IMR-90 (cell line): ENCODE measurements at regions not wholly inside any gene's neighbourhood (a gene's known extent, or its start where the extent isn't known, plus 50 kb on each side); places are given as distances from the start of the nearest gene placed in this dataset.

Experiments
- ATAC-seq: fragments of 200-7000 bp; cut with Tn5 transposase; 2 replicates; pipeline ENCODE4 v1.9.1; 2020; ENCODE audit warnings: low read depth, mild to moderate bottlenecking, moderate library complexity
- BruUV-seq: library from RNA; stranded (reverse); fragments of 400-500 nt; replicated peaks from 2 replicates; lab custom pipeline; 2021; lab: Mats Ljungman, UMichigan
- CTCF ChIA-PET: fragments of 300-600 bp; formaldehyde crosslinking; extraction: SDS; loops from one replicate; lab custom pipeline; 2021; ENCODE audit warnings: antibody characterized with exemption; lab: Yijun Ruan, JAX
- POLR2A ChIA-PET: fragments of 300-600 bp; sonication (Branson Sonifier 250); formaldehyde crosslinking; loops from one replicate; lab custom pipeline; 2022; ENCODE audit warnings: antibody characterized with exemption; ENCODE audit not compliant: unreplicated experiment; lab: Charles Lee
- DNase-seq: peaks from one replicate; pipeline ENCODE4 v3.0.0; 2013
- H2AFZ ChIP-seq: replicated peaks from 2 replicates; pipeline ENCODE3; 2013; ENCODE audit warnings: low read length, mild to moderate bottlenecking; ENCODE audit not compliant: poor library complexity
- H2AK5ac ChIP-seq: 2 replicates; pipeline ENCODE4 v1.6.1; 2013; ENCODE audit warnings: low read depth, low read length, inconsistent platforms
- H2AK9ac ChIP-seq: replicated peaks from 2 replicates; pipeline ENCODE3; 2013; ENCODE audit warnings: mild to moderate bottlenecking, low read depth, low read length, moderate library complexity; ENCODE audit not compliant: poor library complexity
- H2BK120ac ChIP-seq: 2 replicates; pipeline ENCODE4 v1.6.1; 2013; ENCODE audit warnings: low read depth, low read length, inconsistent platforms
- H2BK15ac ChIP-seq: 3 replicates; pipeline ENCODE4 v1.6.1; 2013; ENCODE audit warnings: low read depth, low read length, inconsistent platforms
- H2BK20ac ChIP-seq: 2 replicates; pipeline ENCODE4 v1.6.1; 2013; ENCODE audit warnings: low read depth, mild to moderate bottlenecking, inconsistent platforms, low read length, moderate library complexity
- H2BK5ac ChIP-seq: 2 replicates; pipeline ENCODE4 v1.6.1; 2013; ENCODE audit warnings: mild to moderate bottlenecking, low read depth, low read length, inconsistent platforms; ENCODE audit not compliant: poor library complexity, severe bottlenecking
- H3K14ac ChIP-seq: replicated peaks from 2 replicates; pipeline ENCODE4 v1.6.1; 2013; ENCODE audit warnings: low read depth, low read length, inconsistent platforms
- H3K18ac ChIP-seq: 2 replicates; pipeline ENCODE4 v1.6.1; 2013; ENCODE audit warnings: low read depth, low read length, control low read depth
- H3K23ac ChIP-seq: 2 replicates; pipeline ENCODE4 v1.6.1; 2013; ENCODE audit warnings: low read depth, low read length, inconsistent platforms
- H3K27ac ChIP-seq: 2 replicates; pipeline ENCODE4 v1.5.1; 2013; ENCODE audit warnings: mild to moderate bottlenecking, control low read depth, low read length; ENCODE audit not compliant: insufficient read depth
- H3K27me3 ChIP-seq: 2 replicates; pipeline ENCODE4 v1.6.1; 2013; ENCODE audit warnings: low read length; ENCODE audit not compliant: control insufficient read depth, insufficient read depth
- H3K36me3 ChIP-seq: 2 replicates; pipeline ENCODE4 v1.6.1; 2013; ENCODE audit warnings: low read length, mixed read lengths; ENCODE audit not compliant: control insufficient read depth, insufficient read depth
- H3K4ac ChIP-seq: 2 replicates; pipeline ENCODE4 v1.6.1; 2013; ENCODE audit warnings: low read depth, low read length, inconsistent platforms
- H3K4me1 ChIP-seq: 2 replicates; pipeline ENCODE4 v1.6.1; 2013; ENCODE audit warnings: low read length, mixed read lengths; ENCODE audit not compliant: control insufficient read depth, insufficient read depth
- H3K4me2 ChIP-seq: 2 replicates; pipeline ENCODE4 v1.6.1; 2013; ENCODE audit warnings: low read depth, mild to moderate bottlenecking, control low read depth, low read length, moderate library complexity
- H3K4me3 ChIP-seq: 2 replicates; pipeline ENCODE4 v1.5.1; 2013; ENCODE audit warnings: low read depth, mild to moderate bottlenecking, control low read depth, low read length, moderate library complexity; ENCODE audit not compliant: insufficient read depth
- H3K56ac ChIP-seq: 2 replicates; pipeline ENCODE4 v1.6.1; 2013; ENCODE audit warnings: low read length, inconsistent platforms; ENCODE audit not compliant: insufficient read depth; ENCODE audit errors: extremely low read depth
- H3K79me1 ChIP-seq, 2 experiments: 2 replicates each; pipeline ENCODE4 v1.6.1; 2013; ENCODE audit warnings: low read length in 2 of 2, inconsistent platforms in 1 of 2, low read depth in 1 of 2
- H3K9ac ChIP-seq: 2 replicates; pipeline ENCODE4 v1.6.1; 2013; ENCODE audit warnings: low read depth, low read length, control low read depth
- H3K9me1 ChIP-seq: 2 replicates; pipeline ENCODE4 v1.6.1; 2013; ENCODE audit warnings: low read length, inconsistent platforms; ENCODE audit not compliant: insufficient read depth
- H3K9me3 ChIP-seq: 2 replicates; pipeline ENCODE4 v1.6.1; 2013; ENCODE audit warnings: low read length; ENCODE audit not compliant: control insufficient read depth, insufficient read depth
- H4K20me1 ChIP-seq: 2 replicates; pipeline ENCODE4 v1.6.1; 2013; ENCODE audit warnings: low read length, inconsistent platforms; ENCODE audit not compliant: insufficient read depth
- H4K5ac ChIP-seq: 2 replicates; pipeline ENCODE4 v1.6.1; 2013; ENCODE audit warnings: mild to moderate bottlenecking, low read depth, low read length, control low read depth
- H4K8ac ChIP-seq, 2 experiments: 2 replicates each; pipeline ENCODE4 v1.6.1; 2013; ENCODE audit warnings: low read depth in 2 of 2, low read length in 2 of 2, control low read depth in 1 of 2, inconsistent platforms in 1 of 2
- H4K91ac ChIP-seq: 2 replicates; pipeline ENCODE4 v1.6.1; 2013; ENCODE audit warnings: low read depth, low read length, inconsistent platforms; ENCODE audit not compliant: insufficient read depth
- CEBPB ChIP-seq: IDR thresholded peaks from 2 replicates; pipeline ENCODE4 v1.6.1; 2012; ENCODE audit warnings: low read depth, low read length, improper control_type of control experiment
- RCOR1 ChIP-seq: IDR thresholded peaks from 2 replicates; pipeline ENCODE4 v1.6.1; 2012; ENCODE audit warnings: mild to moderate bottlenecking, low read length, improper control_type of control experiment; ENCODE audit not compliant: insufficient replicate concordance
- WGBS, 2 experiments: methylation state at CpG; one replicate each; pipeline versions ENCODE4 v1.1.5 to v1.1.7; 2013; ENCODE audit warnings: missing lambda C conversion rate in 2 of 2; ENCODE audit not compliant: insufficient read length in 1 of 2; ENCODE audit errors: extremely low coverage in 2 of 2; 5-methylcytosine and 5-hydroxymethylcytosine counted together
- dilution Hi-C: fragments of 300-500 bp; cut with HindIII; formaldehyde crosslinking; loops from one replicate; pipeline ENCODE4 v1.14.3; 2018; ENCODE audit warnings: low sequenced_read_pairs; ENCODE audit not compliant: unreplicated experiment
- in situ Hi-C: fragments of 300-500 bp; cut with MboI; formaldehyde crosslinking; loops from 3 replicates; pipeline ENCODE4 v1.14.3; 2019; ENCODE audit warnings: low sequenced_read_pairs, inconsistent platforms, mixed read lengths
- intact Hi-C: fragments of 100-400 bp; cut with micrococcal nuclease; formaldehyde crosslinking; loops from 2 replicates; pipeline ENCODE4 v1.10.0; 2022

GRCh38 chr3:23704298-23704697 is 101.5 kb upstream of the UBE2E1 start:
- H4K8ac ChIP-seq, result no peak overlapping the region
- no peak overlapping the region for H2AFZ ChIP-seq
- no peak overlapping the region for H3K27ac ChIP-seq
- H3K4ac ChIP-seq, result no peak overlapping the region
- no peak overlapping the region for H3K14ac ChIP-seq
- 86% methylated on average over 1 of the region's 5 CpGs; no CpG with 5 or more reads in 1 of the 2 experiments for WGBS, 2 experiments
- no peak overlapping the region for H2AK5ac ChIP-seq
- BruUV-seq, result no TSS peak
- no peak overlapping the region for H3K4me2 ChIP-seq
- no peaks in the 10 kb centered on the region for H3K36me3 ChIP-seq
- no peak overlapping the region for H3K18ac ChIP-seq
- H3K9me3 ChIP-seq, result no peaks in the 10 kb centered on the region
- no peaks in the 10 kb centered on the region for H3K4me1 ChIP-seq
- no peaks in the 10 kb centered on the region for H3K9me1 ChIP-seq
- no peak overlapping the region for H3K56ac ChIP-seq
- ATAC-seq, result no peak
- no peak overlapping the region for H2BK5ac ChIP-seq
- H4K5ac ChIP-seq, result no peak overlapping the region
- intact Hi-C loops (no loop called here), in situ Hi-C loops (no loop called here), dilution Hi-C loops (no loop called here)
- ChIA-PET CTCF (no interaction called here), POLR2A (no interaction called here)
- H2BK20ac ChIP-seq, result no peak overlapping the region
- H4K91ac ChIP-seq, result no peak overlapping the region
- no peak for DNase-seq
- TF ChIP-seq CEBPB (peak; percentile 88), RCOR1 (no peak)
- no peak overlapping the region for H3K23ac ChIP-seq
- no peak overlapping the region for H3K4me3 ChIP-seq
- H3K27me3 ChIP-seq, result no peaks in the 10 kb centered on the region
- H3K9ac ChIP-seq, result no peak overlapping the region
- H2AK9ac ChIP-seq, result no peak overlapping the region
- H3K79me1 ChIP-seq, result no peaks in the 10 kb centered on the region
- H2BK120ac ChIP-seq, result no peak overlapping the region
- H4K20me1 ChIP-seq, result no peaks in the 10 kb centered on the region
- H2BK15ac ChIP-seq, result no peak overlapping the region
